ENCODE measurements at regions not wholly inside any gene's neighbourhood (a gene's known extent, or its start where the extent isn't known, plus 50 kb on each side); places are given as distances from the start of the nearest gene placed in this dataset.
"Not testable (repeated sequence)": the region's sequence is repeated elsewhere in the genome, so short reads cannot be mapped to it uniquely, and the experiment has no call there.

GRCh38 chr1:219075121-219075879 is 98.4 kb upstream of the LYPLAL1 start:
- Mint-ChIP-seq H3K9me3 (ENCODE audit: unreplicated experiment) (peaks cover 19% of the 10 kb centered on the region), H3K27me3 (ENCODE audit: insufficient read depth, unreplicated experiment) (no peaks in the 10 kb centered on the region), H3K36me3 (ENCODE audit: insufficient read depth, unreplicated experiment) (peaks cover 5% of the 10 kb centered on the region), H3K4me1 (ENCODE audit: low read depth, unreplicated experiment) (peaks cover 7% of the 10 kb centered on the region), H3K4me3 (ENCODE audit: unreplicated experiment) (no peak overlapping the region), H3K27ac (ENCODE audit: unreplicated experiment) (no peak overlapping the region)
- Histone ChIP-seq H3K9me3 (peaks cover 8% of the 10 kb centered on the region; the same call in 1 of the 2 replicates), H3K4me3 (ENCODE audit: low read depth, low read length) (no peak overlapping the region), H3K27me3 (replicated peaks; ENCODE audit: control insufficient read depth, insufficient read depth, low read length) (no peaks in the 10 kb centered on the region), H3K36me3 (ENCODE audit: control insufficient read depth, insufficient read depth, low read length) (no peaks in the 10 kb centered on the region), H3K4me1 (peaks cover 14% of the 10 kb centered on the region)
- BruUV-seq (replicated peaks), result no TSS peak
- DNase-seq, result no peak
- ChIA-PET POLR2A (no interaction called here), CTCF (no interaction called here)
- intact Hi-C loops (cut with micrococcal nuclease; ENCODE audit: unreplicated experiment), result loop anchor here (10.0 kb wide), 1 partner anchor 490 kb away; no protein-coding TSS in a partner anchor
- TF ChIP-seq CTCF (IDR thresholded peaks at IDR 0.05; ENCODE audit: insufficient read depth in 1 of 2, low read depth in 1 of 2, low read length in 1 of 2, severe bottlenecking in 1 of 2, unreplicated experiment in 1 of 2), result no peak

GRCh38 chr1:219076326-219076937 is 97.2 kb upstream of the LYPLAL1 start:
- peaks cover 5% of the 10 kb centered on the region for H3K36me3 Mint-ChIP-seq (ENCODE audit: insufficient read depth, unreplicated experiment)
- TF ChIP-seq CTCF (IDR thresholded peaks at IDR 0.05; ENCODE audit: insufficient read depth in 1 of 2, low read depth in 1 of 2, low read length in 1 of 2, severe bottlenecking in 1 of 2, unreplicated experiment in 1 of 2), result no peak
- H3K27ac Mint-ChIP-seq (ENCODE audit: unreplicated experiment), result no peak overlapping the region
- H3K27me3 ChIP-seq (replicated peaks; ENCODE audit: control insufficient read depth, insufficient read depth, low read length), result no peaks in the 10 kb centered on the region
- no peak for DNase-seq
- peaks cover 10% of the 10 kb centered on the region for H3K9me3 Mint-ChIP-seq (ENCODE audit: unreplicated experiment)
- H3K36me3 ChIP-seq (ENCODE audit: control insufficient read depth, insufficient read depth, low read length), result no peaks in the 10 kb centered on the region
- H3K4me3 Mint-ChIP-seq (ENCODE audit: unreplicated experiment), result no peak overlapping the region
- CTCF ChIA-PET, result no interaction called here
- H3K27me3 Mint-ChIP-seq (ENCODE audit: insufficient read depth, unreplicated experiment), result no peaks in the 10 kb centered on the region
- intact Hi-C loops (cut with micrococcal nuclease; ENCODE audit: unreplicated experiment), result loop anchor here (10.0 kb wide), 1 partner anchor 488 kb away; no protein-coding TSS in a partner anchor
- BruUV-seq (replicated peaks), result no TSS peak
- peaks cover 8% of the 10 kb centered on the region; the same call in 1 of the 2 replicates for H3K9me3 ChIP-seq
- no peak overlapping the region for H3K4me3 ChIP-seq (ENCODE audit: low read depth, low read length)
- POLR2A ChIA-PET, result no interaction called here
- peaks cover 14% of the 10 kb centered on the region for H3K4me1 ChIP-seq
- peaks cover 7% of the 10 kb centered on the region for H3K4me1 Mint-ChIP-seq (ENCODE audit: low read depth, unreplicated experiment)

GRCh38 chr1:219077767-219078166 is 95.9 kb upstream of the LYPLAL1 start:
- CTCF ChIA-PET; H3K9me3 ChIP-seq; H3K9me3 Mint-ChIP-seq (ENCODE audit: unreplicated experiment); H3K27ac Mint-ChIP-seq (ENCODE audit: unreplicated experiment); BruUV-seq (replicated peaks); H3K4me3 ChIP-seq (ENCODE audit: low read depth, low read length); H3K36me3 ChIP-seq (ENCODE audit: control insufficient read depth, insufficient read depth, low read length); H3K27me3 ChIP-seq (replicated peaks; ENCODE audit: control insufficient read depth, insufficient read depth, low read length); POLR2A ChIA-PET; H3K27me3 Mint-ChIP-seq (ENCODE audit: insufficient read depth, unreplicated experiment); DNase-seq; H3K4me3 Mint-ChIP-seq (ENCODE audit: unreplicated experiment); H3K36me3 Mint-ChIP-seq (ENCODE audit: insufficient read depth, unreplicated experiment); H3K4me1 Mint-ChIP-seq (ENCODE audit: low read depth, unreplicated experiment): not testable (repeated sequence)
- H3K4me1 ChIP-seq, result peaks cover 14% of the 10 kb centered on the region
- intact Hi-C loops (cut with micrococcal nuclease; ENCODE audit: unreplicated experiment), result loop anchor here (10.0 kb wide), 1 partner anchor 487 kb away; no protein-coding TSS in a partner anchor
